ENCODE measurements at regions not wholly inside any gene's neighbourhood (a gene's known extent, or its start where the extent isn't known, plus 50 kb on each side); places are given as distances from the start of the nearest gene placed in this dataset.

GRCh38 chr3:25002052-25002451 is 426.0 kb upstream of the RARB start:
- DNase-seq (ENCODE audit: low read depth), result no peak

DNA sequence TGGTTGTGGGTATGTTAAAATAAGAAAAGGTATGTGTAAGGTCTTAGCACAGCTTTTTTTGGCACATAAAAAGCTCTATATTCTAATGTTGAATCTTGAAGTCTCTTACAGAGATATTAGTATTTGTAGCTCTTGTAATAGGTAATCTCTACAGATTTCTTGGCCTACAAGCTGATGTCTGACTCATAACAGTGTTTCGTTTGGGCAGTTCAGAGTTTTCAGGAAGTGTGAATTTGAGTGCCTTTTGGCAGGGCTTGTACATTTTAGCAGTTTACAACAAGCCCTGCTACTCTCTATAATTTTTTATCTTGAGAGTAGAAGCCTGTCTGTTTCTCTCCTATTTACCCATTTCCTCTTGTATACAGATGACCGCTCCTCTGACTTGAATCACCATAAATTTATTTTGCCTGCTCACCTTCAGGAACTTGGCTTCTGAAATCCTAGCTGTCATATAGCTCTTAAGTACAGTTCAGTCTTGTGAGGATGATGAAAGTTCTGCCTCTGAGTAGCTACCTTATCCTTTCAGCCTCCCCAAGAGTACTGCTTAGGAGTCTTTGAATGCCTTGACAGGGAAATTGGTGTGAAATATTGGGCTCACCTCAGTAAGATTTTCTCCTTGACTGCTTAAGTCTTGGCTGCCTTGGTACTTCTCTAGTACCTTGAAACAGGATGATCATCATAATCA is 419.9 kb upstream of the RARB start:
- DNase-seq (ENCODE audit: low read depth), result no peak

DNA sequence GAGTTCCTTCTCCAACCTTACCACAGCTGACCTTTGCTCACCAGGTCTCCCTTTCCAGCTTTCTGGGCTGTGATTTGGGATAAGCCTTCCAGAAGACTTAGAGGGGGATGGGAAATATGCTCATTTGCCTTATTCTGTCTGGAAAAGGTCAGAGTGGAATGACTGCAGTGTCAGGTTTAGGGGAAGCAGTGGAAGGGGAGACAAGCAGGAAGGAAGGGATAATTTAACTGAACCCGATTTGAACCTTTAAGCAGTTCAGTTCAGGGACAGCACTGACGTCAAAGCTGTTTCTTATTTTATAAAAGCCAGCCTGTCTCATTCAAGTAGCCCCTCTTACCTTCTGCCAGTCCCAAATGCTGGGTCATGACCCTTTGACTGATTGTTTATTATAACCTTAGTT is 418.4 kb upstream of the RARB start:
- no peak for DNase-seq (ENCODE audit: low read depth)

GRCh38 chr3:25015599-25015998 is 412.5 kb upstream of the RARB start:
- DNase-seq (ENCODE audit: low read depth), result no peak

- DNase-seq (ENCODE audit: low read depth), result no peak
These were observed 409.2 kb upstream of the RARB start for GRCh38 chr3:25018909-25019308.

DNA sequence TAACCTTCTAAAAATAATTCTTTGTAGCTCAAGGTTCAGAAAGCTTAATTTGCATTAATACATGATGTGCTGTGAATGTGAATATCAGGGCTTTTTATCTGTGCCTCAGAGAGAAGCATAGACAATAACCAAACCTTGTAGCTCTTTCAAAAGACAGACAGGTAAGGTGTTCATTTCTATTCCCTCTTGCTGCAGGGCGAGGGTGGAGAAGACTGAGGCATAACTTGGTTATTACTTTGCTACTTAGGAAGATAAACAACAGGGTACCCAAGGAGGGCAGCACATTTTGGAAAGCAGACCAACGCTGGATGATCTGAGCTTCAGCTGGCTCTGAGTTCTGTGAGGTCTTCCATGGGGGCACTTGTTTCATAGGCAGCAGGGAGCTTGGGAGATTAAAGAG is 408.6 kb upstream of the RARB start:
- DNase-seq (ENCODE audit: low read depth), result no peak

GRCh38 chr3:25021816-25022215 is 406.2 kb upstream of the RARB start:
- DNase-seq (ENCODE audit: low read depth), result no peak

DNA sequence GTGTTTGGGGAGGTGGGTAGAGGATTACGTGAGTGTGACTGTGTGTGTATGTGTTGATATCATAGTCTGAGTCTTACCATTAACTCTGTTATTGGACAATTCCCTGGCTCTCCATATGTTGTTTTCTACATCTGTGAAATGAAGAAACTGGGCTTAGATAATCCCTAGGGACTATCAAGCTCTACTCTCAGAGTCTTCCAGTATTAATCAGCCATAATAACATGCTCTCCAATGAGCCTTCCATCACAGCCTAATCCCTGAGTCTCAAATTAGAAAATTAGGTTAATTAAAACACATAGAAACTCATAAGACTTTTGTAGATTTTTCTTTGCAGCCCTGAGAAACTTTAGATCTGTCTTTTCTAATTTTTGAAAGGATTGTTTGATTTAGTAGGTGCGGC is 404.2 kb upstream of the RARB start:
- no peak for DNase-seq (ENCODE audit: low read depth)

DNA sequence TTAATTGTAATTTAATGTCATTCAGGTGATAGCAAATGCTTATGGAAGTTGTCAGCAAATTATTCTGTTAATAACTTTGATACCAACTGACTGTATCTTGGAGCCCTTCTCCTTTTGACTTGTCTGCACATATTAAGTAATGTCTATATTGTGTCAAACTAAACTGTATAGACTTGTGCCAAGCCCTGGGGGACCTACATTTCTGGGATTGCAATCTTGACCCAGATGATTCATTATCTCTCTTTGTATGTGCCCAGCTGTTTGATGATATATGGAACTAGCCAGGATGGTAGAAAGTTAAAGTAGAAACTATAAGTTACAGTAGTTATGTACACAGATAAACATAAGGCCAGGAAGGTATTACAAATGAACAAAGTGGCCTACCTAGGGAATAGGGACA is 402.8 kb upstream of the RARB start:
- no peak for DNase-seq (ENCODE audit: low read depth)

GRCh38 chr3:25027650-25028049 is 400.4 kb upstream of the RARB start:
- no peak for DNase-seq (ENCODE audit: low read depth)

DNA sequence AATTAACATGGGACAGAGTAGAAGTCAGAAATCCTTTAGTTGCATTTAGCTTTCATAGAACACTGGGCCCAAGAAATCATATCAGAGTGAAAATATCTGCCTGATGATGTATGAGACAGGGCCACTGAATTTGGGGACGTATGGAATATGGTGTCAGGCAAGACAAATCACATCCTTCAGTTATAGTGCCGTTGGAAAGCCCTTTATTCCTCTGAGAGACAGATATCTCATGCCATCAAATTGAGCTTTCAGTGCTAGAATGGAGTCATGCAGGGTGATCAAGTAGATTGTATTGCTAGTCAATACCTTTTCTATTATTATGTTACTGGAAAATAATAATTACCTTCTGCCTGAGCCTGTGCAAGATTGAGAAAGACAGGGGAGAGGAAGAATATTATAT is 398.2 kb upstream of the RARB start:
- no peak for DNase-seq (ENCODE audit: low read depth)

DNA sequence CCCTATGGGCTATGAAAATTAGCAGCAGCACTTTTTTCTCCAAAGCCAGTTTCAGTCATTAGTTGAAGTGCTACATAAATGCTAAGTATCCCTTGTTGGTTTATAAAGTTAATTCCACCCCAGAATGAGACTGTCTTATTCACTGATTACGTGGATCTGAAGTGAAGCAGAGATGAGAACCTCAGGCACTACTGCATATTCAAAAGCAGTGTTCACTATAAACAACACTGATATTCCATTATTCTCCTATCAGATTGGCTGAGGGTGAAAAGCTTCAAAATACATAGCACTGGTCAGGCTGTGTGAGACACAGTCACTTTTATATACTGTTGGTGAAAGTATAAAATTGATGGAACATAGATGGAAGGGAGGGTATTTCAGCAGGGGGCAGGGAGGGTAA is 395.7 kb upstream of the RARB start:
- DNase-seq (ENCODE audit: low read depth), result no peak

DNA sequence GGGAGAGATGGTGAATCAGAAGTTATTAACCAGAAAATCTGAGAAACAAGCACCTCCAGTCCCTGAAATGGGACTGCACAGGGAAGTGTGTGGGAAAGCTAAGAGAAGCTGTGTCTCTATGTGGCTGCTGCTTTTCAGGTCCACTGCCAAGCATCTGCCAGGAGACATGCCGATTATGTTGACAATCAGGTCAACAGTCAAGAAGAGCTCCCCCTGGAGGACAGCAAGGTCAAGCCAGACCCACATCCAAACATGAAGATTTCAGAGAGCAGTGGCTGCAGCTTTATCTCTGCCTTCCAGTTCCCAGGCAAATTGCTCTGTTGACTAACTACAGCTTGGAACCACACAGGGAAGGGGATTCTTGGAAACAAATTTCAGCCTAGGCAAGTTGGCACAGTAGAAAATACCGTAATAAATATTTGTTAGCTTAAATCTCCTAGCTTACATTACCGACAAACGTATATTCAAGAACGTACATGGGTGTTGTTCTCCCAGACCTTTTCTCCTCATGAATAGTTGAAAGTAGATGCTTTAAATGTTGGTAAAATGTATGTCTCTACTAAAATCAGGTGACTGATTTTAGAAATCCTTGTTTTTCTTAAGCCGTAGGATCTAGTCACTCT is 394.5 kb upstream of the RARB start:
- DNase-seq (ENCODE audit: low read depth), result no peak

DNA sequence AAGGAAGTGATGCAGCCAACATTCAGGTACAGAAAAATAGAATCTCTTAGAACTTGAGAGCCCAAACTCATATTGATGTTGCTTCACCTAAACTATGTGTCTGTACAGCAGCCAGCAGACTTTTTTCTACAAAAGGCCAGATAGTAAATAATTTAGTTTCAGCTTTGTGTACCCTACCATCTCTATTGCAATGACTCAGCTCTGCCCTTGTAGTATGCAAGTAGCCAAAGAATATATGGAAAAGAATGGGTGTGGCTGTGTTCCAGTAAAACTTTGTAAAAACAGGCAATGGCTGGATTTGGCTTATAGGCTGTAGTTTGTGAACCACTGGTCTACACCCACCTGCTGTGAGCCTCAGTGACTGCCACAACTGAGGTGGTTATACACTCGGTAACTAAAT is 392.5 kb upstream of the RARB start:
- DNase-seq (ENCODE audit: low read depth), result no peak

DNA sequence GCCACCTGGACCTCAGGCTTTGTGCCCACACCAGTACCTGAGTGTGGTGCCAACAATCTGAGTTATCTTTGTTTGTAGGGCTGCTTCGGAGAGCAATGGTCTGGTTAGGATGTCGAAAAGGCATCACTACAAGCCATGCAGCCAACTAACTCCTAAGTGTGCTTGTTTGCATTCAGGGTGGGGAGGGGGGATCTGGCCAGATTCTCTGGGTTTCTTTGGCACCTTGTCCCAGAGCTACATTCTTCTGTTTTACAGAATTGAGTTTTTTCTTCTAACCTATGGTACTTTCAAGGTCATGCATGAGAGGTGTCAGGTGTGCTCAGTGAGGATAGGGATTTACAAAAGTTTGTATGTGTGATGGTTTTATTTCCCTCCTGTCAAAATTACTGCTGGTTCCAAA is 391.4 kb upstream of the RARB start:
- DNase-seq (ENCODE audit: low read depth), result no peak

DNA sequence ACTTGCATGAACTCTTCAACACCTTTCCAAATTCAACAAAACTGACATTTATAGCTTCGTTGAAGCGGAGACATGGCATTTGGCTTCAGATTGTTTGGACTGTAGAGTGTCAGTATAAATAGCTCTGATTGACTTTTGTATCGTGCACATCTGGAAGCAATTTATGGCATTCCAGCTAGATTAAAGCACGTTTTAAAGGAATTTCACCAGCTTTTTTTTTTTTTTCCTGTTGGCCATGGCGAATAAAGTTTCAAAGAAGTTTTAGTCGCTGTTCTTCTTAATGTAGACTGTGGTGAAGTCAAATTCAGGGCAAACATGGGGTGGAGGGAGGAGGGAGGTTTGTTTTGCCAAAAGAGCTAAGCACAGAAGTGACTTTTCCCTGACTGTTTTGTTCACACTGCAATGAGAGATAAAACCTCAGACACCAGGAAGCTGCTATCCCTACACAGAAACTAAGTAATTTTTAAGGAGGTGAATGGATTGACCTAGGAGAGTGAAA is 391.0 kb upstream of the RARB start:
- no peak for DNase-seq (ENCODE audit: low read depth)

- DNase-seq (ENCODE audit: low read depth), result no peak
These were observed 389.8 kb upstream of the RARB start for GRCh38 chr3:25038271-25038670.

DNA sequence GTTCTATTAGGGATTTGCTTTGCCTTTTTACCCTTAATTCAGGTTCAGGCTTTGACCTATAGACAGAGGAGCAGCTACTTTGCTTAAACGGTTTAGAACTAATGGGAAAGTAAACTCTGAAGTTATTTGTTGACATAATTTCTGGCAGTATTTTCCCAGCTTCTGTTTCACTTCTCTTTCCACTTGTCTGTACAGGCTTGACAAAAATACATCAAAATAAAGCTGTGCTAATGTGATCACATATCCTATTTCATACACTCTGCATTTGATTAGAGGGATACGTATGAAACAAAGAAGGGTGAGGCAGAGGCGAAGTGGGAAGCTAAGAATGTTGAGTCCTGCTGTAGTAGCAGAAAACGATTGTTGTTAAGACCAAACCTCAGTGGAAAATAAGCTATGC is 389.1 kb upstream of the RARB start:
- no peak for DNase-seq (ENCODE audit: low read depth)

DNA sequence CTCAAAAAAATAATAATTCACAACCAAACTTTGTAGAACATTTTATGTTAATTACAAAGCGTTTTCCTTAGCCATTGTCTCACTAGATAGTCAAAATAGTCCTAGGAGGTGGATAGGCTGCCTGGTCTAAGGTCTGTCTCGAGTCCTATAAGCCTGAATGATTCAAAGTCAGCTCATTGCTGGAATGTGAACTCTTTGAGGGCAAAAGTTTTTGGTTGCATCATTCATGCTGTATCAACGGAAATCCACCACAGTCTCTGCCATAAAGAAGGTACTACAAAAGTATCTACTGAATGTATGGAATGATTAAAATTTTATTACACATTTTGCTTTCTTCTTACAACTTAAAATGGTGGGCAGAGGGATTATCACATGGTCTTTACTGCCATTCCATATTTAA is 387.3 kb upstream of the RARB start:
- no peak for DNase-seq (ENCODE audit: low read depth)

- no peak for DNase-seq (ENCODE audit: low read depth)
These were observed 386.0 kb upstream of the RARB start for GRCh38 chr3:25041871-25042584.

- DNase-seq (ENCODE audit: low read depth), result no peak
These were observed 384.9 kb upstream of the RARB start for GRCh38 chr3:25043177-25043576.

- no peak for DNase-seq (ENCODE audit: low read depth)
These were observed 384.3 kb upstream of the RARB start for GRCh38 chr3:25043749-25044148.

Measured in HS-27A (cell line).